Endothelial cell of umbilical vein (primary cell): ENCODE measurements at regions not wholly inside any gene's neighbourhood (a gene's known extent, or its start where the extent isn't known, plus 50 kb on each side); places are given as distances from the start of the nearest gene placed in this dataset.

Experiments used
- BruUV-seq: library from RNA; stranded (reverse); fragments of 400-500 nt; replicated peaks from 2 replicates; lab custom pipeline; 2021; lab: Mats Ljungman, UMichigan
- CTCF ChIA-PET: fragments of 300-600, 350-600 bp; sonication (Branson Sonifier 250); formaldehyde crosslinking; loops from one replicate; lab custom pipeline; 2021; ENCODE audit warnings: antibody characterized with exemption, inconsistent platforms; lab: Charles Lee
- POLR2A ChIA-PET: fragments of 300-600, 350-600 bp; sonication (Branson Sonifier 250); formaldehyde crosslinking; loops from one replicate; lab custom pipeline; 2021; ENCODE audit warnings: antibody characterized with exemption, inconsistent platforms; lab: Charles Lee
- DNase-seq: peaks from one replicate; pipeline ENCODE4 v3.0.0-alpha.2; 2011; ENCODE audit warnings: low read depth, low spot score
- FAIRE-seq: peaks from 2 replicates; lab custom pipeline; 2011; peaks lifted over from hg19 to GRCh38; lab: Jason Lieb, UNC
- H2AFZ ChIP-seq: 2 replicates; pipeline ENCODE4 v1.6.0; 2012; ENCODE audit warnings: low read depth, low read length, control low read depth, inconsistent platforms
- H3K27ac ChIP-seq: 2 replicates; pipeline ENCODE4 v1.5.1; 2011; ENCODE audit warnings: low read depth, mild to moderate bottlenecking, control low read depth, low read length, moderate library complexity; ENCODE audit not compliant: insufficient read depth
- H3K27me3 ChIP-seq, 2 experiments: 2 replicates each; pipeline versions ENCODE4 v1.6.0 to v1.6.1; 2011; ENCODE audit warnings: low read length in 2 of 2, mixed read lengths in 1 of 2; ENCODE audit not compliant: control insufficient read depth in 2 of 2, insufficient read depth in 2 of 2
- H3K36me3 ChIP-seq, 2 experiments: 2 replicates in 1 of 2; 3 replicates in 1 of 2; pipeline ENCODE4 v1.5.1; 2011; ENCODE audit warnings: low read length in 2 of 2, mild to moderate bottlenecking in 1 of 2, moderate library complexity in 1 of 2; ENCODE audit not compliant: control insufficient read depth in 2 of 2, insufficient read depth in 2 of 2; ENCODE audit errors: extremely low read depth in 1 of 2
- H3K4me1 ChIP-seq: 3 replicates; pipeline ENCODE4 v1.5.1; 2011; ENCODE audit warnings: mild to moderate bottlenecking, low read length; ENCODE audit not compliant: control insufficient read depth, insufficient read depth; ENCODE audit errors: extremely low read depth
- H3K4me2 ChIP-seq: 2 replicates; pipeline ENCODE4 v1.6.1; 2011; ENCODE audit warnings: low read length, control low read depth, mixed read lengths; ENCODE audit not compliant: insufficient read depth
- H3K4me3 ChIP-seq, 3 experiments: fragments of 200-600 bp in 1 of 3; sonication (generic), shearing (Covaris generic) in 1 of 3; replicated peaks in 1 of 3; 2 replicates each; pipeline ENCODE4 v1.5.1; 2011 to 2016; ENCODE audit warnings: control low read depth in 3 of 3, low read length in 3 of 3, mild to moderate bottlenecking in 2 of 3, inconsistent platforms in 1 of 3, low read depth in 1 of 3, moderate library complexity in 1 of 3; ENCODE audit not compliant: insufficient read depth in 1 of 3
- H3K79me2 ChIP-seq: 2 replicates; pipeline ENCODE4 v1.6.0; 2012; ENCODE audit warnings: low read length, inconsistent platforms; ENCODE audit not compliant: control insufficient read depth, insufficient read depth
- H3K9ac ChIP-seq: replicated peaks from 2 replicates; pipeline ENCODE3; 2011; ENCODE audit warnings: low read length, control low read depth; ENCODE audit not compliant: insufficient read depth; ENCODE audit errors: extremely low read depth
- H3K9me1 ChIP-seq: replicated peaks from 3 replicates; pipeline ENCODE4 v1.6.0; 2011; ENCODE audit warnings: mild to moderate bottlenecking, low read length; ENCODE audit not compliant: control insufficient read depth, insufficient read depth; ENCODE audit errors: extremely low read depth
- H3K9me3 ChIP-seq: replicated peaks from 2 replicates; pipeline ENCODE4 v1.5.1; 2012; ENCODE audit warnings: low read length, inconsistent platforms; ENCODE audit not compliant: control insufficient read depth, insufficient read depth
- H4K20me1 ChIP-seq: replicated peaks from 2 replicates; pipeline ENCODE3; 2011; ENCODE audit warnings: mild to moderate bottlenecking, low read length; ENCODE audit not compliant: control insufficient read depth, insufficient read depth; ENCODE audit errors: extremely low read depth
- EZH2 ChIP-seq: IDR thresholded peaks from 2 replicates; pipeline ENCODE4 v1.6.1; 2012; ENCODE audit warnings: borderline replicate concordance, low read depth, mild to moderate bottlenecking, moderate library complexity, low read length, inconsistent platforms; ENCODE audit not compliant: severe bottlenecking
- FOS ChIP-seq: IDR thresholded peaks from 2 replicates; pipeline ENCODE4 v1.6.1; 2011; ENCODE audit warnings: mild to moderate bottlenecking, low read length, moderate library complexity, borderline replicate concordance; ENCODE audit not compliant: insufficient read depth
- GATA2 ChIP-seq: IDR thresholded peaks from 2 replicates; pipeline ENCODE4 v1.7.0; 2011; ENCODE audit warnings: low read depth, mild to moderate bottlenecking, moderate library complexity, mixed read lengths, low read length; ENCODE audit not compliant: insufficient read length, insufficient read depth
- JUN ChIP-seq: IDR thresholded peaks from 2 replicates; pipeline ENCODE4 v1.6.1; 2011; ENCODE audit warnings: borderline replicate concordance, low read depth; ENCODE audit not compliant: insufficient read length, insufficient read depth
- MYC ChIP-seq: IDR thresholded peaks from one replicate; pipeline ENCODE4 v1.6.1; 2011; ENCODE audit warnings: mild to moderate bottlenecking, low read depth, low read length
- POLR2A ChIP-seq: IDR thresholded peaks from 2 replicates; pipeline ENCODE4 v1.6.1; 2012; ENCODE audit warnings: low read depth, mild to moderate bottlenecking, control low read depth, low read length
- POLR2AphosphoS5 ChIP-seq: IDR thresholded peaks from 2 replicates; pipeline ENCODE4 v1.6.1; 2012; ENCODE audit warnings: low read depth, mild to moderate bottlenecking, control low read depth, low read length, moderate library complexity; ENCODE audit not compliant: insufficient read depth
- dilution Hi-C: fragments of 300-500 bp; cut with MboI; formaldehyde crosslinking; loops from one replicate; pipeline ENCODE4 v1.15.0; 2019; ENCODE audit warnings: low sequenced_read_pairs; ENCODE audit not compliant: extremely low pct_ligation_motif_present
- intact Hi-C: fragments of 100-400 bp; cut with micrococcal nuclease; formaldehyde crosslinking; loops from one replicate; pipeline ENCODE4 v1.10.0; 2022
- TF ChIP-seq, protein P1 (sequence below), 2 donors: IDR thresholded peaks; 1 replicate in 1 of 2; 2 replicates in 1 of 2; pipeline ENCODE4 v1.5.1; 2011; ENCODE audit warnings: low read length in 2 of 2, mild to moderate bottlenecking in 2 of 2, moderate library complexity in 2 of 2, control low read depth in 1 of 2, inconsistent platforms in 1 of 2, low read depth in 1 of 2; ENCODE audit not compliant: insufficient read depth in 1 of 2; ENCODE audit errors: extremely low read depth in 1 of 2
- TF ChIP-seq, protein P2 (sequence below): IDR thresholded peaks from 2 replicates; pipeline ENCODE4 v1.6.1; 2011; ENCODE audit not compliant: insufficient read depth, insufficient read length

- intact Hi-C loops: no loop called here
- H4K20me1 ChIP-seq: no peaks in the 10 kb centered on the region
- no peak overlapping the region for H2AFZ ChIP-seq
- FAIRE-seq (no peak), DNase-seq (no peak)
- no peaks in the 10 kb centered on the region for H3K27me3 ChIP-seq
- H3K4me1 ChIP-seq: no peaks in the 10 kb centered on the region
- TF ChIP-seq MYC (no peak), POLR2AphosphoS5 (no peak), FOS (no peak), POLR2A (no peak), EZH2 (no peak), JUN (no peak), GATA2 (no peak)
- TF ChIP-seq, protein P1, sequence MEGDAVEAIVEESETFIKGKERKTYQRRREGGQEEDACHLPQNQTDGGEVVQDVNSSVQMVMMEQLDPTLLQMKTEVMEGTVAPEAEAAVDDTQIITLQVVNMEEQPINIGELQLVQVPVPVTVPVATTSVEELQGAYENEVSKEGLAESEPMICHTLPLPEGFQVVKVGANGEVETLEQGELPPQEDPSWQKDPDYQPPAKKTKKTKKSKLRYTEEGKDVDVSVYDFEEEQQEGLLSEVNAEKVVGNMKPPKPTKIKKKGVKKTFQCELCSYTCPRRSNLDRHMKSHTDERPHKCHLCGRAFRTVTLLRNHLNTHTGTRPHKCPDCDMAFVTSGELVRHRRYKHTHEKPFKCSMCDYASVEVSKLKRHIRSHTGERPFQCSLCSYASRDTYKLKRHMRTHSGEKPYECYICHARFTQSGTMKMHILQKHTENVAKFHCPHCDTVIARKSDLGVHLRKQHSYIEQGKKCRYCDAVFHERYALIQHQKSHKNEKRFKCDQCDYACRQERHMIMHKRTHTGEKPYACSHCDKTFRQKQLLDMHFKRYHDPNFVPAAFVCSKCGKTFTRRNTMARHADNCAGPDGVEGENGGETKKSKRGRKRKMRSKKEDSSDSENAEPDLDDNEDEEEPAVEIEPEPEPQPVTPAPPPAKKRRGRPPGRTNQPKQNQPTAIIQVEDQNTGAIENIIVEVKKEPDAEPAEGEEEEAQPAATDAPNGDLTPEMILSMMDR (IDR thresholded peaks at IDR 0.05; ENCODE audit: extremely low read depth in 1 of 2, insufficient read depth in 1 of 2, low read depth in 1 of 2, low read length in 2 of 2): no peak
- TF ChIP-seq, protein P2, sequence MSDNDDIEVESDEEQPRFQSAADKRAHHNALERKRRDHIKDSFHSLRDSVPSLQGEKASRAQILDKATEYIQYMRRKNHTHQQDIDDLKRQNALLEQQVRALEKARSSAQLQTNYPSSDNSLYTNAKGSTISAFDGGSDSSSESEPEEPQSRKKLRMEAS: no peak
- CTCF ChIA-PET: interaction anchor here (1.8 kb wide), 1 partner anchor 10 kb away, joined by 6 read pairs; no protein-coding TSS in a partner anchor
- H3K9me3 ChIP-seq: no peaks in the 10 kb centered on the region
- dilution Hi-C loops: no loop called here
- H3K9me1 ChIP-seq: no peaks in the 10 kb centered on the region
- H3K4me3 ChIP-seq: no peak overlapping the region
- no peak overlapping the region for H3K9ac ChIP-seq
- H3K36me3 ChIP-seq: no peaks in the 10 kb centered on the region
- no peak overlapping the region for H3K4me2 ChIP-seq
- no TSS peak for BruUV-seq
- POLR2A ChIA-PET: no interaction called here
- H3K27ac ChIP-seq: no peak overlapping the region
- H3K79me2 ChIP-seq: no peaks in the 10 kb centered on the region
Measured at GRCh38 chr2:238963971-238964328, 116.1 kb downstream of the TWIST2 start.
